GM12878 (cell line): ENCODE measurements at regions not wholly inside any gene's neighbourhood (a gene's known extent, or its start where the extent isn't known, plus 50 kb on each side); places are given as distances from the start of the nearest gene placed in this dataset.

Experiments
- ATAC-seq: fragments of 200-7000 bp; cut with Tn5 transposase; 3 replicates; pipeline ENCODE4 v1.9.1; 2020; ENCODE audit warnings: mild to moderate bottlenecking, moderate library complexity
- BruUV-seq: library from RNA; stranded (reverse); fragments of 400-500 nt; replicated peaks from 2 replicates; lab custom pipeline; 2021; lab: Mats Ljungman, UMichigan
- CTCF ChIA-PET: fragments of 300-600 bp; sonication (Branson Sonifier 250); formaldehyde crosslinking; extraction: SDS; loops from one replicate; lab custom pipeline; 2021; ENCODE audit warnings: inconsistent platforms; lab: Yijun Ruan, JAX
- POLR2A ChIA-PET: fragments of 350-600 bp; formaldehyde crosslinking; extraction: SDS; loops from one replicate; lab custom pipeline; 2021; ENCODE audit warnings: inconsistent platforms; lab: Charles Lee
- RAD21 ChIA-PET: fragments of 300-600 bp; sonication (Branson Sonifier 250); formaldehyde crosslinking; loops from one replicate; lab custom pipeline; 2023; ENCODE audit warnings: antibody characterized with exemption; ENCODE audit not compliant: unreplicated experiment; lab: Charles Lee
- SMC1A ChIA-PET: fragments of 300-600 bp; sonication (Branson Sonifier 250); formaldehyde crosslinking; loops from one replicate; lab custom pipeline; 2023; ENCODE audit not compliant: unreplicated experiment, uncharacterized antibody; lab: Charles Lee
- DNase-seq: peaks from one replicate; pipeline ENCODE4 v3.0.0-alpha.2; 2011; ENCODE audit warnings: low read depth, low spot score
- FAIRE-seq: peaks from 3 replicates; lab custom pipeline; 2011; peaks lifted over from hg19 to GRCh38; lab: Jason Lieb, UNC
- H2AFZ ChIP-seq: 2 replicates; pipeline ENCODE4 v1.6.0; 2011; ENCODE audit warnings: low read depth, low read length, control low read depth; ENCODE audit not compliant: control insufficient read depth
- H3K27ac ChIP-seq: 2 replicates; pipeline ENCODE4 v1.5.1; 2011; ENCODE audit warnings: control low read depth; ENCODE audit not compliant: control insufficient read depth, insufficient read depth
- H3K27me3 ChIP-seq, 2 experiments: replicated peaks in 1 of 2; 2 replicates each; pipeline versions ENCODE4 v1.6.0 to v1.6.1; 2011; ENCODE audit warnings: low read length in 1 of 2; ENCODE audit not compliant: control insufficient read depth in 2 of 2, insufficient read depth in 2 of 2
- H3K36me3 ChIP-seq, 2 experiments: 2 replicates each; pipeline ENCODE4 v1.5.1; 2011; ENCODE audit warnings: low read length in 1 of 2; ENCODE audit not compliant: control insufficient read depth in 2 of 2, insufficient read depth in 2 of 2
- H3K4me1 ChIP-seq: 2 replicates; pipeline ENCODE4 v1.6.1; 2011; ENCODE audit warnings: mild to moderate bottlenecking, low read length, moderate library complexity, mixed read lengths; ENCODE audit not compliant: control insufficient read depth, insufficient read depth
- H3K4me2 ChIP-seq: 2 replicates; pipeline ENCODE4 v1.6.0; 2011; ENCODE audit warnings: control low read depth; ENCODE audit not compliant: control insufficient read depth, insufficient read depth
- H3K4me3 ChIP-seq: fragments of 200-600 bp; sonication (generic); 2 replicates; pipeline ENCODE4 v1.5.1; 2016
- H3K79me2 ChIP-seq: 2 replicates; pipeline ENCODE4 v1.6.0; 2011; ENCODE audit warnings: low read length; ENCODE audit not compliant: control insufficient read depth, insufficient read depth
- H3K9ac ChIP-seq: 2 replicates; pipeline ENCODE4 v1.8.0; 2011; ENCODE audit warnings: low read length, control low read depth, mixed read lengths; ENCODE audit not compliant: control insufficient read depth, insufficient read depth
- H3K9me3 ChIP-seq: replicated peaks from 3 replicates; pipeline ENCODE4 v1.5.1; 2011; ENCODE audit warnings: mild to moderate bottlenecking, low read length; ENCODE audit not compliant: control insufficient read depth, insufficient read depth
- H4K20me1 ChIP-seq: 2 replicates; pipeline ENCODE4 v1.6.0; 2011; ENCODE audit not compliant: control insufficient read depth, insufficient read depth
- ATF3 ChIP-seq: IDR thresholded peaks from 2 replicates; pipeline ENCODE4 v1.6.1; 2011; ENCODE audit warnings: low read depth, mild to moderate bottlenecking, low read length, moderate library complexity, borderline replicate concordance; ENCODE audit errors: extremely low read depth
- BCL11A ChIP-seq: IDR thresholded peaks from 2 replicates; pipeline ENCODE4 v1.6.1; 2011; ENCODE audit warnings: low read depth, low read length
- E2F8 ChIP-seq: fragments of 450-650 bp; IDR thresholded peaks from 2 replicates; pipeline ENCODE4 v1.6.1; 2018; ENCODE audit warnings: mild to moderate bottlenecking, low read depth, moderate library complexity; ENCODE audit not compliant: partially characterized antibody
- ESRRA ChIP-seq: IDR thresholded peaks from 2 replicates; pipeline ENCODE4 v1.6.1; 2012; ENCODE audit warnings: mild to moderate bottlenecking, low read length, improper control_type of control experiment
- GABPA ChIP-seq: IDR thresholded peaks from 2 replicates; pipeline ENCODE4 v1.6.1; 2014; ENCODE audit warnings: antibody characterized with exemption, low read depth, mild to moderate bottlenecking, inconsistent platforms
- HDAC6 ChIP-seq: fragments of 200-600 bp; sonication (generic); IDR thresholded peaks from one replicate; pipeline ENCODE4 v1.8.0; 2017; ENCODE audit warnings: antibody characterized with exemption; ENCODE audit not compliant: unreplicated experiment
- JUNB ChIP-seq: IDR thresholded peaks from 2 replicates; pipeline ENCODE4 v1.6.1; 2016; ENCODE audit warnings: antibody characterized with exemption, mild to moderate bottlenecking
- KDM1A ChIP-seq: fragments of 200-600 bp; sonication (generic); IDR thresholded peaks from 2 replicates; pipeline ENCODE4 v1.6.1; 2016; ENCODE audit warnings: borderline replicate concordance
- MYC ChIP-seq: IDR thresholded peaks from 2 replicates; pipeline ENCODE4 v1.6.1; 2011; ENCODE audit warnings: mild to moderate bottlenecking, low read length, moderate library complexity, inconsistent platforms; ENCODE audit not compliant: insufficient read depth, insufficient replicate concordance, insufficient read length, severe bottlenecking
- NFYA ChIP-seq: IDR thresholded peaks from 2 replicates; pipeline ENCODE4 v1.6.1; 2011; ENCODE audit warnings: low read depth, mild to moderate bottlenecking, low read length, improper control_type of control experiment, borderline replicate concordance
- NR2C1 ChIP-seq: fragments of 450-650 bp; IDR thresholded peaks from 2 replicates; pipeline ENCODE4 v1.6.1; 2017; ENCODE audit warnings: antibody characterized with exemption, mild to moderate bottlenecking, moderate library complexity
- POU2F2 ChIP-seq: IDR thresholded peaks from 3 replicates; pipeline ENCODE4 v1.6.1; 2011; ENCODE audit warnings: low read depth, mild to moderate bottlenecking, low read length, borderline replicate concordance
- RBBP5 ChIP-seq: fragments of 200-600 bp; sonication (generic); conservative IDR thresholded peaks from 2 replicates; pipeline ENCODE4 v1.6.1; 2016
- SP1 ChIP-seq: IDR thresholded peaks from one replicate; pipeline ENCODE4 v1.6.1; 2011; ENCODE audit warnings: low read depth, low read length
- SREBF2 ChIP-seq: IDR thresholded peaks from 2 replicates; pipeline ENCODE4 v1.6.1; 2012; ENCODE audit warnings: mild to moderate bottlenecking, low read length
- SUPT20H ChIP-seq: IDR thresholded peaks from 2 replicates; pipeline ENCODE4 v1.6.1; 2011; ENCODE audit warnings: low read depth, mild to moderate bottlenecking, low read length, moderate library complexity, borderline replicate concordance; ENCODE audit not compliant: control insufficient read depth
- YY1 ChIP-seq: IDR thresholded peaks from 2 replicates; pipeline ENCODE4 v1.6.1; 2011; ENCODE audit warnings: low read depth, mild to moderate bottlenecking, low read length
- WGBS: methylation state at CpG from one replicate; pipeline ENCODE4 v1.1.6; 2016; ENCODE audit warnings: low lambda C conversion rate; ENCODE audit not compliant: insufficient replicate concordance, insufficient coverage; ENCODE audit errors: missing lambda C conversion rate; 5-methylcytosine and 5-hydroxymethylcytosine counted together
- in situ Hi-C: fragments of 300-500 bp; cut with MboI; formaldehyde crosslinking; loops from 9 replicates; pipeline ENCODE4 v1.14.3; 2018; ENCODE audit warnings: mixed read lengths
- intact Hi-C: fragments of 100-400 bp; cut with micrococcal nuclease; formaldehyde crosslinking; loops from one replicate; pipeline ENCODE4 v1.14.2; 2022; ENCODE audit not compliant: unreplicated experiment

- Histone ChIP-seq H3K4me2 (no peak overlapping the region), H3K9ac (no peak overlapping the region), H3K79me2 (no peaks in the 10 kb centered on the region), H4K20me1 (no peaks in the 10 kb centered on the region), H3K27me3 (no peaks in the 10 kb centered on the region; a peak in 2 of 4 replicates), H3K9me3 (no peaks in the 10 kb centered on the region; the same call in 2 of the 3 replicates), H3K36me3 (no peaks in the 10 kb centered on the region), H2AFZ (no peak overlapping the region), H3K27ac (no peak overlapping the region), H3K4me3 (no peak overlapping the region), H3K4me1 (no peaks in the 10 kb centered on the region)
- TF ChIP-seq GABPA (no peak), SP1 (no peak), E2F8 (no peak), POU2F2 (no peak), NFYA (no peak), ESRRA (no peak), YY1 (no peak), HDAC6 (no peak), SUPT20H (no peak), ATF3 (no peak), JUNB (no peak), BCL11A (no peak), RBBP5 (no peak), SREBF2 (no peak), KDM1A (no peak), NR2C1 (no peak), MYC (no peak)
- ChIA-PET CTCF (interaction anchor here (0.7 kb wide), 1 partner anchor 53 kb away, joined by 3 read pairs; no protein-coding TSS in a partner anchor), POLR2A (interaction anchor here (0.5 kb wide), 1 partner anchor 110 kb away, joined by 3 read pairs; no protein-coding TSS in a partner anchor), RAD21 (no interaction called here), SMC1A (interaction anchor here (1.0 kb wide), 1 partner anchor 14 kb away, joined by 4 read pairs; no protein-coding TSS in a partner anchor)
- DNase-seq (no peak), FAIRE-seq (no peak), ATAC-seq (no peak)
- WGBS: 66% methylated on average over 4 of the region's 4 CpGs
- intact Hi-C loops (no loop called here), in situ Hi-C loops (no loop called here)
- BruUV-seq: no TSS peak
These were observed 83.5 kb upstream of the ZNF184 start for GRCh38 chr6:27556406-27556805.
